HepG2 (cell line): ENCODE measurements at regions not wholly inside any gene's neighbourhood (a gene's known extent, or its start where the extent isn't known, plus 50 kb on each side); places are given as distances from the start of the nearest gene placed in this dataset.

ENCODE experiments used
- ATRX ChIP-seq: sonication (generic); formaldehyde crosslinking; IDR thresholded peaks from 2 replicates; pipeline ENCODE4 v1.4.0; 2020; ENCODE audit warnings: missing genetic modification reagents, borderline replicate concordance
- EHMT2 ChIP-seq: fragments of 200-600 bp; sonication (generic); IDR thresholded peaks from 2 replicates; pipeline ENCODE4 v1.7.0; 2017; ENCODE audit warnings: antibody characterized with exemption, low read depth, low read length, borderline replicate concordance
- HOXA9 ChIP-seq: sonication (generic); formaldehyde crosslinking; IDR thresholded peaks from 2 replicates; pipeline ENCODE4 v1.8.1; 2022; ENCODE audit warnings: missing genetic modification reagents, mild to moderate bottlenecking, moderate library complexity, borderline replicate concordance
- MAFF ChIP-seq: IDR thresholded peaks from 2 replicates; pipeline ENCODE4 v1.6.1; 2011; ENCODE audit warnings: low read depth, low read length, improper control_type of control experiment
- MIER3 ChIP-seq: IDR thresholded peaks from 2 replicates; pipeline ENCODE4 v1.6.1; 2016; ENCODE audit warnings: missing compliant biosample characterization, borderline replicate concordance
- NFYC ChIP-seq: IDR thresholded peaks from 2 replicates; pipeline ENCODE4 v1.6.1; 2016; ENCODE audit warnings: missing genetic modification reagents, missing compliant biosample characterization
- SAFB2 ChIP-seq: sonication (generic); formaldehyde crosslinking; IDR thresholded peaks from 2 replicates; pipeline ENCODE4 v1.5.1; 2020; ENCODE audit warnings: missing genetic modification reagents, low read depth, mild to moderate bottlenecking, borderline replicate concordance
- ZFP41 ChIP-seq: sonication (generic); formaldehyde crosslinking; IDR thresholded peaks from 2 replicates; pipeline ENCODE4 v1.4.0; 2020; ENCODE audit warnings: mild to moderate bottlenecking, missing genetic modification reagents, borderline replicate concordance
- ZKSCAN1 ChIP-seq: fragments of 150-350 bp; IDR thresholded peaks from 2 replicates; pipeline ENCODE4 v1.6.1; 2014; ENCODE audit warnings: low read length
- ZNF264 ChIP-seq: sonication (generic); formaldehyde crosslinking; IDR thresholded peaks from 2 replicates; pipeline ENCODE4 v1.4.0; 2020; ENCODE audit warnings: missing genetic modification reagents
- ZNF317 ChIP-seq: sonication (generic); formaldehyde crosslinking; IDR thresholded peaks from 2 replicates; pipeline ENCODE4 v1.5.0; 2020; ENCODE audit warnings: mild to moderate bottlenecking, missing genetic modification reagents
- ZNF326 ChIP-seq: sonication (generic); formaldehyde crosslinking; IDR thresholded peaks from 2 replicates; pipeline ENCODE4 v1.4.0; 2020; ENCODE audit warnings: missing genetic modification reagents, borderline replicate concordance
- ZNF709 ChIP-seq: sonication (generic); formaldehyde crosslinking; IDR thresholded peaks from 2 replicates; pipeline ENCODE4 v1.5.0; 2020; ENCODE audit warnings: mild to moderate bottlenecking, missing genetic modification reagents
- ZSCAN20 ChIP-seq: sonication (generic); formaldehyde crosslinking; IDR thresholded peaks from 2 replicates; pipeline ENCODE4 v1.4.0; 2020; ENCODE audit warnings: missing genetic modification reagents, mild to moderate bottlenecking, borderline replicate concordance
- TF ChIP-seq, protein P1 (sequence below): sonication (generic); formaldehyde crosslinking; IDR thresholded peaks from 2 replicates; pipeline ENCODE4 v1.4.0; 2020; ENCODE audit warnings: missing genetic modification reagents, mild to moderate bottlenecking, borderline replicate concordance
- TF ChIP-seq, protein P2 (sequence below): sonication (generic); formaldehyde crosslinking; IDR thresholded peaks from 2 replicates; pipeline ENCODE4 v1.4.0; 2020; ENCODE audit warnings: mild to moderate bottlenecking, missing genetic modification reagents, borderline replicate concordance
- TF ChIP-seq, protein P3 (sequence below): sonication (generic); formaldehyde crosslinking; IDR thresholded peaks from 2 replicates; pipeline ENCODE4 v1.4.0; 2020; ENCODE audit warnings: mild to moderate bottlenecking, missing genetic modification reagents
- TF ChIP-seq, protein P4 (sequence below): sonication (generic); formaldehyde crosslinking; IDR thresholded peaks from 2 replicates; pipeline ENCODE4 v1.5.1; 2020; ENCODE audit warnings: mild to moderate bottlenecking, missing genetic modification reagents, borderline replicate concordance

DNA sequence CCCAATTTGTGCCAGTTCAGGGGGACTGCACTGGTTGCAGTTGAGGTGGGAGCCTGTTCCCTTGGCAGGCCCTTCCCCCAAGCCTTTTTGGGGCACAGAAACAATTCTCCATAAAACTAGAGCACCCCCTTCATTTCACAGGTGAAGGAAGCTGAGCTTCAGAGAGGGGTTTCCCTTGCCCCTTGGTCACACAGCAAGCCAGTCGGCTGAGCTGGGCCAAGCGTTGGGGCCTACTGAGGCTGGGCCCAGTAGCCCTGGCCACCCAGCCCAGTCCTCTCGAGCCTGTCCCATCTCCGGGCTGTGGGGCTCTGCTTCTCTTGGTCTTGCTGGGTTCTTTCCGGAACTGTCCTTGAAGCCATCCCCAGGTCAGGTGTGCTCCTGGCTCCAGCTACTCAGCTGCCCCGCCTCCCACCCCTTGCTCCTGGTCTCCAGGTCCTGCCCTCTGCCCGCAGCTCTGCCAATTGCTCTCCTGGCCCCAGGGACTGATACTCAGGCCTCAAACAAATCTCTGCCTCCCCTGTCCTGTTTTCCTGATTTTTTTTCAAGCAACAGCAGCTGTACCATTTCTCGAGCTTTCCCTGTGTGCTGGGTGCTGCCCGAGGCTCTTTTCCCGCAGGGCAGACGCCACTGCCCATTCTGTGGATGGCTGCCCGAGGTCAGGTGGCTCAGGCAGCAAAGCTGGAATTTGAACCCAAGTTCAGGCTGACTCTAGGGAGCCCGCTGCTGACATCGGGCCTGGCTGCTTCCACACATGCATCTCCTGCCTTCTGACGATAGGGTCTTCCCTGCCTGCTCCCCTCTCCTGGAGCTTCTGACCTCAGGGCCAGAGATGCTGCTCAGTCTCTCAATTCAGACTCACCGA lies 87.4 kb upstream of the NKD1 start (continued):
- TF ChIP-seq, protein P1, sequence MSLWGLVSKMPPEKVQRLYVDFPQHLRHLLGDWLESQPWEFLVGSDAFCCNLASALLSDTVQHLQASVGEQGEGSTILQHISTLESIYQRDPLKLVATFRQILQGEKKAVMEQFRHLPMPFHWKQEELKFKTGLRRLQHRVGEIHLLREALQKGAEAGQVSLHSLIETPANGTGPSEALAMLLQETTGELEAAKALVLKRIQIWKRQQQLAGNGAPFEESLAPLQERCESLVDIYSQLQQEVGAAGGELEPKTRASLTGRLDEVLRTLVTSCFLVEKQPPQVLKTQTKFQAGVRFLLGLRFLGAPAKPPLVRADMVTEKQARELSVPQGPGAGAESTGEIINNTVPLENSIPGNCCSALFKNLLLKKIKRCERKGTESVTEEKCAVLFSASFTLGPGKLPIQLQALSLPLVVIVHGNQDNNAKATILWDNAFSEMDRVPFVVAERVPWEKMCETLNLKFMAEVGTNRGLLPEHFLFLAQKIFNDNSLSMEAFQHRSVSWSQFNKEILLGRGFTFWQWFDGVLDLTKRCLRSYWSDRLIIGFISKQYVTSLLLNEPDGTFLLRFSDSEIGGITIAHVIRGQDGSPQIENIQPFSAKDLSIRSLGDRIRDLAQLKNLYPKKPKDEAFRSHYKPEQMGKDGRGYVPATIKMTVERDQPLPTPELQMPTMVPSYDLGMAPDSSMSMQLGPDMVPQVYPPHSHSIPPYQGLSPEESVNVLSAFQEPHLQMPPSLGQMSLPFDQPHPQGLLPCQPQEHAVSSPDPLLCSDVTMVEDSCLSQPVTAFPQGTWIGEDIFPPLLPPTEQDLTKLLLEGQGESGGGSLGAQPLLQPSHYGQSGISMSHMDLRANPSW = no peak
- TF ChIP-seq, protein P2, sequence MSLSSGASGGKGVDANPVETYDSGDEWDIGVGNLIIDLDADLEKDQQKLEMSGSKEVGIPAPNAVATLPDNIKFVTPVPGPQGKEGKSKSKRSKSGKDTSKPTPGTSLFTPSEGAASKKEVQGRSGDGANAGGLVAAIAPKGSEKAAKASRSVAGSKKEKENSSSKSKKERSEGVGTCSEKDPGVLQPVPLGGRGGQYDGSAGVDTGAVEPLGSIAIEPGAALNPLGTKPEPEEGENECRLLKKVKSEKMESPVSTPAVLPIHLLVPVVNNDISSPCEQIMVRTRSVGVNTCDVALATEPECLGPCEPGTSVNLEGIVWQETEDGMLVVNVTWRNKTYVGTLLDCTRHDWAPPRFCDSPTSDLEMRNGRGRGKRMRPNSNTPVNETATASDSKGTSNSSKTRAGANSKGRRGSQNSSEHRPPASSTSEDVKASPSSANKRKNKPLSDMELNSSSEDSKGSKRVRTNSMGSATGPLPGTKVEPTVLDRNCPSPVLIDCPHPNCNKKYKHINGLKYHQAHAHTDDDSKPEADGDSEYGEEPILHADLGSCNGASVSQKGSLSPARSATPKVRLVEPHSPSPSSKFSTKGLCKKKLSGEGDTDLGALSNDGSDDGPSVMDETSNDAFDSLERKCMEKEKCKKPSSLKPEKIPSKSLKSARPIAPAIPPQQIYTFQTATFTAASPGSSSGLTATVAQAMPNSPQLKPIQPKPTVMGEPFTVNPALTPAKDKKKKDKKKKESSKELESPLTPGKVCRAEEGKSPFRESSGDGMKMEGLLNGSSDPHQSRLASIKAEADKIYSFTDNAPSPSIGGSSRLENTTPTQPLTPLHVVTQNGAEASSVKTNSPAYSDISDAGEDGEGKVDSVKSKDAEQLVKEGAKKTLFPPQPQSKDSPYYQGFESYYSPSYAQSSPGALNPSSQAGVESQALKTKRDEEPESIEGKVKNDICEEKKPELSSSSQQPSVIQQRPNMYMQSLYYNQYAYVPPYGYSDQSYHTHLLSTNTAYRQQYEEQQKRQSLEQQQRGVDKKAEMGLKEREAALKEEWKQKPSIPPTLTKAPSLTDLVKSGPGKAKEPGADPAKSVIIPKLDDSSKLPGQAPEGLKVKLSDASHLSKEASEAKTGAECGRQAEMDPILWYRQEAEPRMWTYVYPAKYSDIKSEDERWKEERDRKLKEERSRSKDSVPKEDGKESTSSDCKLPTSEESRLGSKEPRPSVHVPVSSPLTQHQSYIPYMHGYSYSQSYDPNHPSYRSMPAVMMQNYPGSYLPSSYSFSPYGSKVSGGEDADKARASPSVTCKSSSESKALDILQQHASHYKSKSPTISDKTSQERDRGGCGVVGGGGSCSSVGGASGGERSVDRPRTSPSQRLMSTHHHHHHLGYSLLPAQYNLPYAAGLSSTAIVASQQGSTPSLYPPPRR (CRISPR knock-in tag) = no peak
- TF ChIP-seq ZFP41 (CRISPR knock-in tag) (no peak), MIER3 (CRISPR knock-in tag) (no peak), MAFF (no peak), ZKSCAN1 (no peak; the same call in 1 of the 2 replicates), ZNF317 (CRISPR knock-in tag) (no peak), EHMT2 (no peak), ZNF264 (CRISPR knock-in tag) (0 out of 2 replicates have a peak, but pooled peaks have one; percentile 41), ATRX (CRISPR knock-in tag) (no peak), SAFB2 (CRISPR knock-in tag) (no peak), ZNF709 (CRISPR knock-in tag) (no peak), HOXA9 (no peak), ZNF326 (CRISPR knock-in tag) (no peak), ZSCAN20 (CRISPR knock-in tag) (no peak), NFYC (CRISPR knock-in tag) (peak; percentile 31; the same call in 1 of the 2 replicates)
- TF ChIP-seq, protein P3, sequence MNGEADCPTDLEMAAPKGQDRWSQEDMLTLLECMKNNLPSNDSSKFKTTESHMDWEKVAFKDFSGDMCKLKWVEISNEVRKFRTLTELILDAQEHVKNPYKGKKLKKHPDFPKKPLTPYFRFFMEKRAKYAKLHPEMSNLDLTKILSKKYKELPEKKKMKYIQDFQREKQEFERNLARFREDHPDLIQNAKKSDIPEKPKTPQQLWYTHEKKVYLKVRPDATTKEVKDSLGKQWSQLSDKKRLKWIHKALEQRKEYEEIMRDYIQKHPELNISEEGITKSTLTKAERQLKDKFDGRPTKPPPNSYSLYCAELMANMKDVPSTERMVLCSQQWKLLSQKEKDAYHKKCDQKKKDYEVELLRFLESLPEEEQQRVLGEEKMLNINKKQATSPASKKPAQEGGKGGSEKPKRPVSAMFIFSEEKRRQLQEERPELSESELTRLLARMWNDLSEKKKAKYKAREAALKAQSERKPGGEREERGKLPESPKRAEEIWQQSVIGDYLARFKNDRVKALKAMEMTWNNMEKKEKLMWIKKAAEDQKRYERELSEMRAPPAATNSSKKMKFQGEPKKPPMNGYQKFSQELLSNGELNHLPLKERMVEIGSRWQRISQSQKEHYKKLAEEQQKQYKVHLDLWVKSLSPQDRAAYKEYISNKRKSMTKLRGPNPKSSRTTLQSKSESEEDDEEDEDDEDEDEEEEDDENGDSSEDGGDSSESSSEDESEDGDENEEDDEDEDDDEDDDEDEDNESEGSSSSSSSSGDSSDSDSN (CRISPR knock-in tag) = peak; percentile 56
- TF ChIP-seq, protein P4, sequence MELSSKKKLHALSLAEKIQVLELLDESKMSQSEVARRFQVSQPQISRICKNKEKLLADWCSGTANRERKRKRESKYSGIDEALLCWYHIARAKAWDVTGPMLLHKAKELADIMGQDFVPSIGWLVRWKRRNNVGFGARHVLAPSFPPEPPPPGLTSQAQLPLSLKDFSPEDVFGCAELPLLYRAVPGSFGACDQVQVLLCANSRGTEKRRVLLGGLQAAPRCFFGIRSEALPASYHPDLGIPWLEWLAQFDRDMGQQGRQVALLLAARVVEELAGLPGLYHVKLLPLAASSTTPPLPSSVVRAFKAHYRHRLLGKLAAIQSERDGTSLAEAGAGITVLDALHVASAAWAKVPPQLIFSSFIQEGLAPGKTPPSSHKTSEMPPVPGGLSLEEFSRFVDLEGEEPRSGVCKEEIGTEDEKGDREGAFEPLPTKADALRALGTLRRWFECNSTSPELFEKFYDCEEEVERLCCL = no peak
